C4-2B (cell line): ENCODE measurements at regions not wholly inside any gene's neighbourhood (a gene's known extent, or its start where the extent isn't known, plus 50 kb on each side); places are given as distances from the start of the nearest gene placed in this dataset.

ENCODE experiments used
- ZFX ChIP-seq: fragments of 450-650 bp; IDR thresholded peaks from 2 replicates; pipeline ENCODE4 v1.6.1; 2017
- TF ChIP-seq, protein P1 (sequence below): fragments of 450-650 bp; conservative IDR thresholded peaks from 2 replicates; pipeline ENCODE4 v1.5.1; 2017; ENCODE audit warnings: mild to moderate bottlenecking

DNA sequence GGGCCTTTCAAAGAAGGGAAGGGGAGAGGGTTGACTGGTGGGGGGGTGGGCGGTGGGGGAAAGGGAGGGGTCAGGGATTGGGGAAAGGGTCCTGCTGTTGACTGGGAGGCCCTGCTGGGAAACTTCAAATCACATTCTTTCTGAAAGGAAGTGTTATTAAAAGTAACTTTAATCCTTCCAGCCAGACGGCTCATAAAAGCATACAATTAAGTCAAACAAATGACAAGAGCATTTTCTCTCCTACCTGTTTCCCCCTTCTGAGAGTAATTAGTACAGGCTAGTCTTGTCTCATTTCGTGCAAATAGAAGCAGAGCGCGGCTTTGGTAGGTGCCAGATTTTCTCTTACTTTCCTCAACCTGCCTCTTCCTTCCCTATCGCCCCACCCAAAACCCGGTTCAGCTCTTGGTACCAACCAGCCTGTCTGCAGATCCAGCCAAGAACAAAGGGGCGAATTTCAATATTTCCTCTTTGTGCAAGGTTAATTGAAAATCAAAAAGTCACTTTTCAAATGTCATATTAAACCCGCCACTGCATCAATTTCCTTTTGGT lies 2112.6 kb upstream of the PIK3C3 start:
- TF ChIP-seq, protein P1, sequence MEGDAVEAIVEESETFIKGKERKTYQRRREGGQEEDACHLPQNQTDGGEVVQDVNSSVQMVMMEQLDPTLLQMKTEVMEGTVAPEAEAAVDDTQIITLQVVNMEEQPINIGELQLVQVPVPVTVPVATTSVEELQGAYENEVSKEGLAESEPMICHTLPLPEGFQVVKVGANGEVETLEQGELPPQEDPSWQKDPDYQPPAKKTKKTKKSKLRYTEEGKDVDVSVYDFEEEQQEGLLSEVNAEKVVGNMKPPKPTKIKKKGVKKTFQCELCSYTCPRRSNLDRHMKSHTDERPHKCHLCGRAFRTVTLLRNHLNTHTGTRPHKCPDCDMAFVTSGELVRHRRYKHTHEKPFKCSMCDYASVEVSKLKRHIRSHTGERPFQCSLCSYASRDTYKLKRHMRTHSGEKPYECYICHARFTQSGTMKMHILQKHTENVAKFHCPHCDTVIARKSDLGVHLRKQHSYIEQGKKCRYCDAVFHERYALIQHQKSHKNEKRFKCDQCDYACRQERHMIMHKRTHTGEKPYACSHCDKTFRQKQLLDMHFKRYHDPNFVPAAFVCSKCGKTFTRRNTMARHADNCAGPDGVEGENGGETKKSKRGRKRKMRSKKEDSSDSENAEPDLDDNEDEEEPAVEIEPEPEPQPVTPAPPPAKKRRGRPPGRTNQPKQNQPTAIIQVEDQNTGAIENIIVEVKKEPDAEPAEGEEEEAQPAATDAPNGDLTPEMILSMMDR = no peak
- no peak for TF ChIP-seq ZFX
